ENCODE measurements at regions not wholly inside any gene's neighbourhood (a gene's known extent, or its start where the extent isn't known, plus 50 kb on each side); places are given as distances from the start of the nearest gene placed in this dataset.

GRCh38 chr5:6949230-6949629, 236.0 kb downstream of the TENT4A start:
- no peak for TF ChIP-seq CTCF (conservative IDR thresholded peaks at IDR 0.05; ENCODE audit: low read depth, low read length)
- no peak for TF ChIP-seq EZH2 (IDR thresholded peaks at IDR 0.05; ENCODE audit: borderline replicate concordance, low read depth, low read length, poor library complexity, severe bottlenecking)

Measured in A673 (cell line).